ENCODE measurements at regions not wholly inside any gene's neighbourhood (a gene's known extent, or its start where the extent isn't known, plus 50 kb on each side); places are given as distances from the start of the nearest gene placed in this dataset.

DNA sequence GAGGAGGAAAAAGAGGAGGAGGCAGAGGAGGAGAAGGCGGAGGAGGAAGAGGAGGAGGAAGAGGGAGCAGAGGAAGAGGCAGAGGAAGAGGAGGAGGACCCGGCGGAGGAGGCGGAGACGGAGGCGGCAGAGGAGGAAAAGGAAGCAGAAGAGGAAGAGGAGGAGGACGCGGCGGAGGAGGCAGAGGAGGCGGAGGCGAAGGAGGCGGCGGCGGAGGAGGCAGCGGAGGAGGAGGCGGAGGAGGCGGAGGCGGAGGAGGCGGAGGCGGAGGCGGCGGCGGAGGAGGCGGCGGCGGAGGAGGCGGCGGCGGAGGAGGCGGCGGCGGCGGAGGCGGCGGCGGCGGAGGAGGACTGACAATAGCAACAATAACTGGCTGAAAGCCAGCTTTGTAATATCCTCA, 616.6 kb downstream of the TBC1D22A start:
- H3K27ac ChIP-seq (ENCODE audit: insufficient read depth, low read length): no peak overlapping the region
- no peak overlapping the region for H2BK15ac ChIP-seq (ENCODE audit: low read depth, low read length)
- H3K23ac ChIP-seq (ENCODE audit: low read depth, low read length): no peak overlapping the region
- no peaks in the 10 kb centered on the region for H3K36me3 ChIP-seq (ENCODE audit: control insufficient read depth, insufficient read depth, low read length)
- POLR2A ChIA-PET (ENCODE audit: unreplicated experiment): no interaction called here
- ATAC-seq (ENCODE audit: low read depth) (no peak), DNase-seq (no peak)
- H3K9ac ChIP-seq (ENCODE audit: low read depth, low read length): no peak overlapping the region
- no peak overlapping the region for H3K4ac ChIP-seq (ENCODE audit: low read depth, low read length)
- 90% methylated on average over 6 of the region's 37 CpGs; no CpG with 5 or more reads in 1 of the 2 experiments for WGBS, 2 experiments (ENCODE audit: extremely low coverage in 2 of 2, insufficient read length in 1 of 2)
- no peaks in the 10 kb centered on the region for H3K27me3 ChIP-seq (ENCODE audit: control insufficient read depth, insufficient read depth, low read length)
- H3K18ac ChIP-seq (ENCODE audit: low read depth, low read length): no peak overlapping the region
- BruUV-seq (replicated peaks): no TSS peak
- H3K4me2 ChIP-seq (ENCODE audit: low read depth, low read length): no peak overlapping the region
- no peak overlapping the region for H3K4me3 ChIP-seq (ENCODE audit: insufficient read depth, low read depth, low read length)
- intact Hi-C loops (cut with micrococcal nuclease): no loop called here
- no peak overlapping the region for H3K14ac ChIP-seq (replicated peaks; ENCODE audit: low read depth, low read length)
- CTCF ChIA-PET: no interaction called here
- H3K9me1 ChIP-seq (ENCODE audit: insufficient read depth, low read length): no peaks in the 10 kb centered on the region
- H2AFZ ChIP-seq (replicated peaks; ENCODE audit: low read length, poor library complexity): no peak overlapping the region
- H2AK9ac ChIP-seq (replicated peaks; ENCODE audit: low read depth, low read length, poor library complexity): no peak overlapping the region
- H4K91ac ChIP-seq (ENCODE audit: insufficient read depth, low read depth, low read length): no peak overlapping the region
- H4K20me1 ChIP-seq (ENCODE audit: insufficient read depth, low read length): no peaks in the 10 kb centered on the region
- H3K79me1 ChIP-seq (ENCODE audit: low read depth in 1 of 2, low read length in 2 of 2): no peaks in the 10 kb centered on the region
- H4K5ac ChIP-seq (ENCODE audit: low read depth, low read length): no peak overlapping the region
- H3K56ac ChIP-seq (ENCODE audit: extremely low read depth, insufficient read depth, low read length): no peak overlapping the region
- TF ChIP-seq CEBPB (IDR thresholded peaks at IDR 0.05; ENCODE audit: low read depth, low read length): no peak
- TF ChIP-seq RFX5 (IDR thresholded peaks at IDR 0.05; ENCODE audit: low read depth, low read length): no peak
- TF ChIP-seq, protein P1, sequence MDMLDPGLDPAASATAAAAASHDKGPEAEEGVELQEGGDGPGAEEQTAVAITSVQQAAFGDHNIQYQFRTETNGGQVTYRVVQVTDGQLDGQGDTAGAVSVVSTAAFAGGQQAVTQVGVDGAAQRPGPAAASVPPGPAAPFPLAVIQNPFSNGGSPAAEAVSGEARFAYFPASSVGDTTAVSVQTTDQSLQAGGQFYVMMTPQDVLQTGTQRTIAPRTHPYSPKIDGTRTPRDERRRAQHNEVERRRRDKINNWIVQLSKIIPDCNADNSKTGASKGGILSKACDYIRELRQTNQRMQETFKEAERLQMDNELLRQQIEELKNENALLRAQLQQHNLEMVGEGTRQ (IDR thresholded peaks at IDR 0.05; ENCODE audit: low read depth, low read length): no peak
- TF ChIP-seq BHLHE40 (IDR thresholded peaks at IDR 0.05; ENCODE audit: low read depth, low read length): no peak
- TF ChIP-seq POLR2A (IDR thresholded peaks at IDR 0.05; ENCODE audit: low read depth, low read length): no peak
- no peak for TF ChIP-seq RAD21 (IDR thresholded peaks at IDR 0.05; ENCODE audit: low read length)
- TF ChIP-seq CHD1 (IDR thresholded peaks at IDR 0.05; ENCODE audit: low read depth, low read length): no peak
- TF ChIP-seq MXI1 (IDR thresholded peaks at IDR 0.05; ENCODE audit: borderline replicate concordance, low read depth, low read length): no peak
- TF ChIP-seq SMC3 (IDR thresholded peaks at IDR 0.05; ENCODE audit: low read depth, low read length): no peak
- no peak for TF ChIP-seq MAZ (IDR thresholded peaks at IDR 0.05; ENCODE audit: borderline replicate concordance, low read depth, low read length)
- no peak for TF ChIP-seq MAFK (IDR thresholded peaks at IDR 0.05; ENCODE audit: low read depth, low read length)
- TF ChIP-seq NFE2L2 (IDR thresholded peaks at IDR 0.05; ENCODE audit: low read depth, low read length): no peak
- TF ChIP-seq RCOR1 (IDR thresholded peaks at IDR 0.05; ENCODE audit: insufficient replicate concordance, low read length): no peak
- dilution Hi-C loops (cut with HindIII; ENCODE audit: low sequenced_read_pairs, unreplicated experiment): no loop called here
- H2BK20ac ChIP-seq (ENCODE audit: low read depth, low read length): no peak overlapping the region
- H2BK5ac ChIP-seq (ENCODE audit: low read depth, low read length, poor library complexity, severe bottlenecking): no peak overlapping the region
- in situ Hi-C loops (cut with MboI; ENCODE audit: low sequenced_read_pairs): no loop called here
- H3K9me3 ChIP-seq (ENCODE audit: control insufficient read depth, insufficient read depth, low read length): no peaks in the 10 kb centered on the region; the same call in 1 of the 2 replicates
- H2AK5ac ChIP-seq (ENCODE audit: low read depth, low read length): no peak overlapping the region
- no peaks in the 10 kb centered on the region for H3K4me1 ChIP-seq (ENCODE audit: control insufficient read depth, insufficient read depth, low read length)
- no peak overlapping the region for H4K8ac ChIP-seq (ENCODE audit: low read depth in 2 of 2, low read length in 2 of 2)
- H2BK120ac ChIP-seq (ENCODE audit: low read depth, low read length): no peak overlapping the region

Measured in IMR-90 (cell line).